DND-41 (cell line): ENCODE measurements at regions not wholly inside any gene's neighbourhood (a gene's known extent, or its start where the extent isn't known, plus 50 kb on each side); places are given as distances from the start of the nearest gene placed in this dataset.
A peak's percentile ranks its signal among the peaks of the same experiment; 100 is the strongest.

Source experiments
- ATAC-seq: fragments of 200-7000 bp; cut with Tn5 transposase; 3 replicates; pipeline ENCODE4 v1.9.1; 2021; ENCODE audit warnings: low read depth; ENCODE audit not compliant: insufficient read depth
- DNase-seq: peaks from one replicate; pipeline ENCODE4 v3.0.0-alpha.2; 2020
- H2AFZ ChIP-seq: 2 replicates; pipeline ENCODE4 v1.6.0; 2012; ENCODE audit warnings: low read depth, low read length
- H3K27ac ChIP-seq: 2 replicates; pipeline ENCODE4 v1.5.1; 2012; ENCODE audit warnings: low read length, inconsistent platforms
- H3K27me3 ChIP-seq: fragments of 200-600 bp; sonication (generic); 2 replicates; pipeline ENCODE4 v1.6.0; 2012; ENCODE audit warnings: low read length, mild to moderate bottlenecking, inconsistent platforms; ENCODE audit not compliant: insufficient read depth, poor library complexity
- H3K36me3 ChIP-seq: 2 replicates; pipeline ENCODE4 v1.5.1; 2012; ENCODE audit warnings: low read length, inconsistent platforms; ENCODE audit not compliant: insufficient read depth
- H3K4me1 ChIP-seq: 2 replicates; pipeline ENCODE4 v1.5.1; 2012; ENCODE audit warnings: mild to moderate bottlenecking, low read length; ENCODE audit not compliant: insufficient read depth
- H3K4me2 ChIP-seq: 2 replicates; pipeline ENCODE4 v1.6.0; 2012; ENCODE audit warnings: mild to moderate bottlenecking, moderate library complexity, low read length, inconsistent platforms; ENCODE audit not compliant: insufficient read depth
- H3K4me3 ChIP-seq, 2 experiments: fragments of 200-600 bp in 1 of 2; shearing (Covaris generic) in 1 of 2; 2 replicates each; pipeline ENCODE4 v1.5.1; 2012 to 2016; ENCODE audit warnings: inconsistent platforms in 2 of 2, low read length in 2 of 2, mild to moderate bottlenecking in 2 of 2, low read depth in 1 of 2, moderate library complexity in 1 of 2
- H3K79me2 ChIP-seq: 2 replicates; pipeline ENCODE4 v1.6.0; 2012; ENCODE audit warnings: low read length, inconsistent platforms; ENCODE audit not compliant: insufficient read depth
- H3K9ac ChIP-seq: 2 replicates; pipeline ENCODE4 v1.6.0; 2012; ENCODE audit warnings: low read depth, mild to moderate bottlenecking, inconsistent platforms, low read length, moderate library complexity
- H3K9me3 ChIP-seq: 2 replicates; pipeline ENCODE4 v1.5.1; 2012; ENCODE audit warnings: low read length, moderate library complexity, mild to moderate bottlenecking, inconsistent platforms; ENCODE audit not compliant: insufficient read depth, severe bottlenecking
- H4K20me1 ChIP-seq: 2 replicates; pipeline ENCODE4 v1.6.0; 2012; ENCODE audit warnings: low read length; ENCODE audit not compliant: insufficient read depth
- EZH2 ChIP-seq: IDR thresholded peaks from 3 replicates; pipeline ENCODE4 v1.6.1; 2012; ENCODE audit warnings: borderline replicate concordance, low read depth, mild to moderate bottlenecking, moderate library complexity, low read length, inconsistent platforms; ENCODE audit not compliant: severe bottlenecking
- TF ChIP-seq, protein P1 (sequence below): IDR thresholded peaks from 2 replicates; pipeline ENCODE4 v1.5.1; 2012; ENCODE audit warnings: borderline replicate concordance, low read length, moderate library complexity, mild to moderate bottlenecking; ENCODE audit not compliant: poor library complexity, severe bottlenecking; ENCODE audit errors: extremely low read depth

DNA sequence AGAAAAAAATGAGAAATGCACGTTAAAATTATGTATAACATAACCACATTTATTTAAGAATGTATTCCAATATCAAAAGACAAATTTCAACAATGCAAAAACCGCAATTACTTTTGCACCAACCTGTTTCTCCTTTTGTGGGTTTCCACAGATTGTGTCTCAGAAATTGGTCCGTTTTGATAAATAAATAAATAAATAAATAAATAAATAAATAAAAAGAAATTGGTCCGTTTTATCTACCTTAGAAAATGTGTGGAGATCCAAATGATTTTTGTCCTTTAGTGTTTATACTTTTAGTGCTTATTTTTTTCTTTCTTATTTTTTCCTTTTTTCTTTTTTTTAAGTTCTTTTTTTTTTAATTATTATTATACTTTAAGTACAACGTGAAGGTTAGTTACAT lies 1682.2 kb upstream of the TMEFF2 start:
- Histone ChIP-seq H3K27ac (no peak overlapping the region), H3K9ac (no peak overlapping the region), H3K4me2 (no peak overlapping the region), H3K9me3 (no peaks in the 10 kb centered on the region), H3K36me3 (no peaks in the 10 kb centered on the region), H3K4me3 (no peak overlapping the region), H3K27me3 (no peaks in the 10 kb centered on the region), H4K20me1 (no peaks in the 10 kb centered on the region), H2AFZ (no peak overlapping the region), H3K79me2 (no peaks in the 10 kb centered on the region), H3K4me1 (no peaks in the 10 kb centered on the region)
- no peak for ATAC-seq
- no peak for TF ChIP-seq EZH2
- TF ChIP-seq, protein P1, sequence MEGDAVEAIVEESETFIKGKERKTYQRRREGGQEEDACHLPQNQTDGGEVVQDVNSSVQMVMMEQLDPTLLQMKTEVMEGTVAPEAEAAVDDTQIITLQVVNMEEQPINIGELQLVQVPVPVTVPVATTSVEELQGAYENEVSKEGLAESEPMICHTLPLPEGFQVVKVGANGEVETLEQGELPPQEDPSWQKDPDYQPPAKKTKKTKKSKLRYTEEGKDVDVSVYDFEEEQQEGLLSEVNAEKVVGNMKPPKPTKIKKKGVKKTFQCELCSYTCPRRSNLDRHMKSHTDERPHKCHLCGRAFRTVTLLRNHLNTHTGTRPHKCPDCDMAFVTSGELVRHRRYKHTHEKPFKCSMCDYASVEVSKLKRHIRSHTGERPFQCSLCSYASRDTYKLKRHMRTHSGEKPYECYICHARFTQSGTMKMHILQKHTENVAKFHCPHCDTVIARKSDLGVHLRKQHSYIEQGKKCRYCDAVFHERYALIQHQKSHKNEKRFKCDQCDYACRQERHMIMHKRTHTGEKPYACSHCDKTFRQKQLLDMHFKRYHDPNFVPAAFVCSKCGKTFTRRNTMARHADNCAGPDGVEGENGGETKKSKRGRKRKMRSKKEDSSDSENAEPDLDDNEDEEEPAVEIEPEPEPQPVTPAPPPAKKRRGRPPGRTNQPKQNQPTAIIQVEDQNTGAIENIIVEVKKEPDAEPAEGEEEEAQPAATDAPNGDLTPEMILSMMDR: no peak
- DNase-seq: no peak

DNA sequence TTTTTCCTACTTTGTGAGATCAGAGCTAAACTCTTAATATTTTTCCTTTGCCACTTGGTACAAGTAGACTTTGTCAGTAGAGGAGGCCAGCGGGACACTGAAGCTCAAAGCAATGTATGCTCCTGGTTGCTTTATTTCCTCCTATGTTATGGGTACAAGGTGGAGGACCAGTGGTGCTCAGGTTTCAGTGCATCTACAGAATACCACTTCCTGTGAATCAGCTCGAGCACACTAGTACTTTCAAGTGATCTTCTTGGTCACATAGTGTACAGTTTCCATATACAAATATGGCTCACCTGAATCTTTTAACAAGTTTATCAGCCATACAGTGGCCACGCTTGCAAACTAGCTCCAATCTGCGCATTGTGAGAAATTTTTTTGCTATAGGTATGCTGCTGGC lies 1674.8 kb upstream of the TMEFF2 start:
- DNase-seq: no peak
- H4K20me1 ChIP-seq: no peaks in the 10 kb centered on the region
- peak; percentile 54; the same call in 2 of the 3 replicates for ATAC-seq

GRCh38 chr2:193868833-193869232 lies 1674.1 kb upstream of the TMEFF2 start:
- Histone ChIP-seq H3K79me2 (no peaks in the 10 kb centered on the region), H2AFZ (no peak overlapping the region), H3K27me3 (no peaks in the 10 kb centered on the region), H3K4me2 (no peak overlapping the region), H4K20me1 (no peaks in the 10 kb centered on the region), H3K4me3 (no peak overlapping the region), H3K36me3 (no peaks in the 10 kb centered on the region), H3K9ac (no peak overlapping the region), H3K9me3 (peaks cover 7% of the 10 kb centered on the region), H3K27ac (no peak overlapping the region), H3K4me1 (no peaks in the 10 kb centered on the region)
- DNase-seq: no peak
- no peak for TF ChIP-seq EZH2
- TF ChIP-seq, protein P1: no peak
- ATAC-seq: no peak

More for the DNA sequence above, 1674.8 kb upstream of the TMEFF2 start:
- H3K9ac ChIP-seq: no peak overlapping the region
- no peak overlapping the region for H3K4me2 ChIP-seq
- no peaks in the 10 kb centered on the region for H3K27me3 ChIP-seq
- no peaks in the 10 kb centered on the region for H3K4me1 ChIP-seq
- H3K36me3 ChIP-seq: no peaks in the 10 kb centered on the region
- H2AFZ ChIP-seq: no peak overlapping the region
- H3K4me3 ChIP-seq: no peak overlapping the region
- H3K79me2 ChIP-seq: no peaks in the 10 kb centered on the region
- no peak overlapping the region for H3K27ac ChIP-seq
- H3K9me3 ChIP-seq: peaks cover 7% of the 10 kb centered on the region
- TF ChIP-seq, protein P1: no peak
- TF ChIP-seq EZH2: no peak

- Histone ChIP-seq H3K4me1 (no peaks in the 10 kb centered on the region), H3K79me2 (no peaks in the 10 kb centered on the region), H4K20me1 (no peaks in the 10 kb centered on the region), H3K4me3 (no peak overlapping the region), H3K36me3 (no peaks in the 10 kb centered on the region), H3K9ac (no peak overlapping the region), H3K27ac (no peak overlapping the region), H3K27me3 (no peaks in the 10 kb centered on the region), H3K9me3 (peaks cover 7% of the 10 kb centered on the region), H3K4me2 (no peak overlapping the region), H2AFZ (0 out of 2 replicates have a peak overlapping the region, but pooled peaks have one; percentile 26)
- DNase-seq (no peak), ATAC-seq (no peak)
- TF ChIP-seq, protein P1: no peak
- no peak for TF ChIP-seq EZH2
Measured at GRCh38 chr2:193868132-193868531, 1673.4 kb upstream of the TMEFF2 start.
